ENCODE measurements at regions not wholly inside any gene's neighbourhood (a gene's known extent, or its start where the extent isn't known, plus 50 kb on each side); places are given as distances from the start of the nearest gene placed in this dataset.

GRCh38 chr2:109057686-109058085 lies 68.7 kb upstream of the EDAR start:
- TF ChIP-seq ZNF274 (IDR thresholded peaks at IDR 0.05; ENCODE audit: low read depth, low read length) (no peak), YY1 (IDR thresholded peaks at IDR 0.05; ENCODE audit: insufficient read depth, insufficient read length) (no peak)
